H1 (cell line): ENCODE measurements at regions not wholly inside any gene's neighbourhood (a gene's known extent, or its start where the extent isn't known, plus 50 kb on each side); places are given as distances from the start of the nearest gene placed in this dataset.

Source experiments
- CTCF ChIA-PET: fragments of 300-600 bp; sonication (Branson Sonifier 250); formaldehyde crosslinking; loops from one replicate; lab custom pipeline; 2021; ENCODE audit not compliant: partially characterized antibody; lab: Charles Lee
- POLR2A ChIA-PET: fragments of 300-600 bp; sonication (Branson Sonifier 250); formaldehyde crosslinking; loops from one replicate; lab custom pipeline; 2021; ENCODE audit warnings: inconsistent platforms; ENCODE audit not compliant: partially characterized antibody; lab: Charles Lee
- DNase-seq, 2 experiments: peaks; one replicate each; pipeline versions ENCODE4 v3.0.0 to v3.0.0-alpha.2; 2010 to 2022; ENCODE audit warnings: low spot score in 2 of 2, low read depth in 1 of 2, mixed read lengths in 1 of 2
- FAIRE-seq: peaks from 2 replicates; lab custom pipeline; 2011; peaks lifted over from hg19 to GRCh38; lab: Jason Lieb, UNC
- H2AFZ ChIP-seq: 2 replicates; pipeline ENCODE4 v1.8.1; 2012; ENCODE audit warnings: low read length, inconsistent platforms
- H2AK5ac ChIP-seq: 2 replicates; pipeline ENCODE4 v1.6.1; 2013; ENCODE audit warnings: low read depth, low read length
- H2BK120ac ChIP-seq: replicated peaks from 2 replicates; pipeline ENCODE3; 2013; ENCODE audit warnings: low read depth, low read length, inconsistent platforms
- H2BK12ac ChIP-seq: 2 replicates; pipeline ENCODE4 v1.6.1; 2013; ENCODE audit warnings: low read depth, low read length
- H2BK15ac ChIP-seq: 2 replicates; pipeline ENCODE4 v1.6.1; 2013; ENCODE audit warnings: low read length
- H2BK20ac ChIP-seq: 2 replicates; pipeline ENCODE4 v1.6.1; 2013; ENCODE audit warnings: low read length
- H2BK5ac ChIP-seq: 2 replicates; pipeline ENCODE4 v1.6.1; 2013; ENCODE audit warnings: low read depth, low read length
- H3K14ac ChIP-seq: 2 replicates; pipeline ENCODE4 v1.6.1; 2013; ENCODE audit warnings: inconsistent platforms; ENCODE audit not compliant: insufficient read length
- H3K18ac ChIP-seq: 2 replicates; pipeline ENCODE4 v1.6.1; 2013; ENCODE audit warnings: low read length; ENCODE audit errors: extremely low read depth
- H3K23ac ChIP-seq: 2 replicates; pipeline ENCODE4 v1.6.1; 2013; ENCODE audit warnings: inconsistent platforms; ENCODE audit not compliant: insufficient read length
- H3K23me2 ChIP-seq: 2 replicates; pipeline ENCODE4 v1.6.1; 2013; ENCODE audit warnings: low read depth, low read length
- H3K27ac ChIP-seq: 2 replicates; pipeline ENCODE4 v1.6.1; 2011; ENCODE audit warnings: low read depth, low read length, inconsistent platforms
- H3K27me3 ChIP-seq, 4 experiments: replicated peaks in 1 of 4; 1 replicate in 1 of 4; 2 replicates in 3 of 4; pipeline versions ENCODE4 v1.6.1 to v1.8.1; 2011 to 2013; ENCODE audit warnings: low read length in 3 of 4, mild to moderate bottlenecking in 3 of 4, inconsistent platforms in 2 of 4, mixed read lengths in 2 of 4, moderate library complexity in 1 of 4; ENCODE audit not compliant: control insufficient read depth in 3 of 4, insufficient read depth in 3 of 4; ENCODE audit errors: extremely low read depth in 1 of 4
- H3K36me3 ChIP-seq, 4 experiments: 2 replicates each; pipeline versions ENCODE4 v1.6.1 to v1.8.1; 2011 to 2013; ENCODE audit warnings: mild to moderate bottlenecking in 4 of 4, low read length in 3 of 4, moderate library complexity in 2 of 4, control low read depth in 1 of 4, inconsistent platforms in 1 of 4; ENCODE audit not compliant: insufficient read depth in 4 of 4, control insufficient read depth in 2 of 4
- H3K4ac ChIP-seq: replicated peaks from 2 replicates; pipeline ENCODE3; 2013; ENCODE audit warnings: low read length, low read depth, mixed read lengths, inconsistent platforms; ENCODE audit not compliant: insufficient read length
- H3K4me1 ChIP-seq, 4 experiments: replicated peaks in 1 of 4; 1 replicate in 1 of 4; 2 replicates in 3 of 4; pipeline versions ENCODE4 v1.6.1 to v1.8.1; 2011 to 2013; ENCODE audit warnings: low read length in 3 of 4, inconsistent platforms in 2 of 4, mixed read lengths in 1 of 4; ENCODE audit not compliant: insufficient read depth in 4 of 4, control insufficient read depth in 3 of 4
- H3K4me2 ChIP-seq, 2 experiments: 2 replicates each; pipeline versions ENCODE4 v1.6.1 to v1.8.1; 2011 to 2013; ENCODE audit warnings: low read depth in 2 of 2, low read length in 2 of 2, control low read depth in 1 of 2, inconsistent platforms in 1 of 2, mild to moderate bottlenecking in 1 of 2; ENCODE audit not compliant: insufficient read depth in 1 of 2
- H3K4me3 ChIP-seq, 4 experiments: fragments of 200-600, 300-600 bp in 1 of 4; sonication (generic), shearing (Covaris generic), sonication (Bioruptor Twin) in 1 of 4; 2 replicates each; pipeline versions ENCODE4 v1.5.1 to v1.8.1; 2011 to 2016; ENCODE audit warnings: low read length in 4 of 4, low read depth in 3 of 4, control low read depth in 2 of 4, inconsistent platforms in 2 of 4, mild to moderate bottlenecking in 2 of 4, mixed read lengths in 1 of 4, moderate library complexity in 1 of 4; ENCODE audit not compliant: insufficient read depth in 2 of 4; ENCODE audit errors: extremely low read depth in 1 of 4
- H3K56ac ChIP-seq: replicated peaks from 2 replicates; pipeline ENCODE3; 2013; ENCODE audit warnings: low read depth, mild to moderate bottlenecking, mixed read lengths, low read length, inconsistent platforms; ENCODE audit not compliant: insufficient read length
- H3K79me1 ChIP-seq: 2 replicates; pipeline ENCODE4 v1.6.1; 2013; ENCODE audit warnings: low read depth, low read length, control low read depth
- H3K79me2 ChIP-seq, 2 experiments: 2 replicates each; pipeline versions ENCODE4 v1.6.1 to v1.8.1; 2012 to 2013; ENCODE audit warnings: low read length in 2 of 2, mild to moderate bottlenecking in 2 of 2, inconsistent platforms in 1 of 2; ENCODE audit not compliant: insufficient read depth in 2 of 2, control insufficient read depth in 1 of 2
- H3K9ac ChIP-seq, 4 experiments: replicated peaks in 1 of 4; 1 replicate in 1 of 4; 2 replicates in 3 of 4; pipeline versions ENCODE4 v1.6.1 to v1.8.1; 2011 to 2013; ENCODE audit warnings: low read depth in 3 of 4, low read length in 3 of 4, control low read depth in 2 of 4, mild to moderate bottlenecking in 2 of 4, moderate library complexity in 2 of 4, inconsistent platforms in 1 of 4; ENCODE audit errors: extremely low read depth in 1 of 4
- H3K9me3 ChIP-seq, 2 experiments: 2 replicates each; pipeline versions ENCODE4 v1.6.1 to v1.8.1; 2012 to 2013; ENCODE audit warnings: mild to moderate bottlenecking in 2 of 2, moderate library complexity in 2 of 2, control low read depth in 1 of 2, inconsistent platforms in 1 of 2, low read depth in 1 of 2, low read length in 1 of 2, mixed read lengths in 1 of 2; ENCODE audit not compliant: insufficient read depth in 2 of 2
- H4K20me1 ChIP-seq, 2 experiments: replicated peaks in 1 of 2; 2 replicates each; pipeline versions ENCODE3 to v1.8.1; 2011 to 2013; ENCODE audit warnings: inconsistent platforms in 2 of 2, low read length in 2 of 2, mild to moderate bottlenecking in 1 of 2; ENCODE audit not compliant: insufficient read depth in 2 of 2, control insufficient read depth in 1 of 2
- H4K5ac ChIP-seq: 2 replicates; pipeline ENCODE4 v1.6.1; 2013; ENCODE audit warnings: low read length, low read depth, mixed read lengths, inconsistent platforms; ENCODE audit not compliant: insufficient read length
- H4K8ac ChIP-seq: 2 replicates; pipeline ENCODE4 v1.8.0; 2013; ENCODE audit warnings: mild to moderate bottlenecking, moderate library complexity, low read length, inconsistent platforms; ENCODE audit not compliant: insufficient read depth; ENCODE audit errors: extremely low read depth
- H4K91ac ChIP-seq: replicated peaks from 2 replicates; pipeline ENCODE3; 2013; ENCODE audit warnings: low read length, mixed read lengths, inconsistent platforms; ENCODE audit not compliant: insufficient read length
- BACH1 ChIP-seq: IDR thresholded peaks from 2 replicates; pipeline ENCODE4 v1.6.1; 2012; ENCODE audit warnings: low read length, improper control_type of control experiment
- CHD1 ChIP-seq: IDR thresholded peaks from 2 replicates; pipeline ENCODE4 v1.6.1; 2012; ENCODE audit warnings: low read depth, low read length, improper control_type of control experiment
- HDAC6 ChIP-seq: IDR thresholded peaks from one replicate; pipeline ENCODE4 v1.7.1; 2012; ENCODE audit warnings: low read depth, mild to moderate bottlenecking, inconsistent platforms, low read length, moderate library complexity
- NANOG ChIP-seq: IDR thresholded peaks from 2 replicates; pipeline ENCODE4 v1.6.1; 2011; ENCODE audit warnings: low read length, low read depth, mild to moderate bottlenecking, inconsistent platforms; ENCODE audit not compliant: insufficient read depth, poor library complexity, severe bottlenecking
- NRF1 ChIP-seq: IDR thresholded peaks from 2 replicates; pipeline ENCODE4 v1.6.1; 2011; ENCODE audit warnings: mild to moderate bottlenecking, low read depth, low read length, improper control_type of control experiment
- POLR2A ChIP-seq, 2 experiments: IDR thresholded peaks; 1 replicate in 1 of 2; 2 replicates in 1 of 2; pipeline ENCODE4 v1.6.1; 2011; ENCODE audit warnings: low read depth in 2 of 2, low read length in 2 of 2, mild to moderate bottlenecking in 2 of 2; ENCODE audit errors: control extremely low read depth in 1 of 2
- SP1 ChIP-seq: IDR thresholded peaks from 2 replicates; pipeline ENCODE4 v1.6.1; 2011; ENCODE audit warnings: low read depth, low read length
- SRF ChIP-seq: IDR thresholded peaks from 2 replicates; pipeline ENCODE4 v1.6.1; 2011; ENCODE audit warnings: mild to moderate bottlenecking, low read depth, low read length, moderate library complexity
- TCF12 ChIP-seq: IDR thresholded peaks from 2 replicates; pipeline ENCODE4 v1.6.1; 2011; ENCODE audit warnings: low read depth, mild to moderate bottlenecking, low read length
- WGBS, 2 experiments: shearing (Covaris generic) in 1 of 2; methylation state at CpG; one replicate each; pipeline versions ENCODE4 v1.1.6 to v1.1.7; 2013 to 2015; ENCODE audit warnings: low lambda C conversion rate in 2 of 2, mixed read lengths in 2 of 2, inconsistent platforms in 1 of 2, low coverage in 1 of 2, missing lambda C conversion rate in 1 of 2; ENCODE audit not compliant: insufficient replicate concordance in 2 of 2, insufficient coverage in 1 of 2, insufficient read length in 1 of 2; ENCODE audit errors: extremely low coverage in 1 of 2, missing lambda C conversion rate in 1 of 2; 5-methylcytosine and 5-hydroxymethylcytosine counted together
- TF ChIP-seq, protein P1 (sequence below): IDR thresholded peaks from 2 replicates; pipeline ENCODE4 v1.6.1; 2011; ENCODE audit warnings: low read length, improper control_type of control experiment
- TF ChIP-seq, protein P2 (sequence below), 3 experiments: IDR thresholded peaks; 1 replicate in 2 of 3; 2 replicates in 1 of 3; pipeline versions ENCODE4 v1.5.1 to v1.6.1; 2011; ENCODE audit warnings: low read length in 3 of 3, mild to moderate bottlenecking in 3 of 3, inconsistent platforms in 2 of 3, low read depth in 1 of 3, moderate library complexity in 1 of 3; ENCODE audit not compliant: insufficient read depth in 1 of 3; ENCODE audit errors: control extremely low read depth in 1 of 3

DNA sequence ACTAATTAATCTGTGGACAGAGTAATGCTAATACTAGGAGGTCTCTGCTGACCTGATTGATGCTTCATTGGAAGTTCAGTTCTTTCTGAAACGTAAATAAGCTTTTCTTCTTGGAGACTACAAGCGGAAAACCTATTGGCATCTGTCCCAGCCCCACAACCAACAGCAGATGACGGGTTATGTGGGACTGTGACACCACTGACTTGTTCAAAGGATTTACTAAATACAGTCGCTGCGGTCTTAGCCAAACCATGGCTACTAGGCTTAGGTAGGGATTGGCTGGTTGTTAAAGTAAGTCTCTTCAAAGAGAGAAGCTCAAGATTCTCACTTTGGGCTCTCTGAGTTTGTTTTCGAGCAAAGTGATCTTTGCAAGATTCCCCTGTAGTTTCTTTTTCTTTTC lies 68.3 kb downstream of the HYCC1 start:
- Histone ChIP-seq H2BK120ac (no peak overlapping the region), H3K23me2 (no peaks in the 10 kb centered on the region), H4K20me1 (no peaks in the 10 kb centered on the region), H2AFZ (no peak overlapping the region), H3K9ac (no peak overlapping the region), H4K91ac (no peak overlapping the region), H3K23ac (no peak overlapping the region), H2BK20ac (no peak overlapping the region), H3K4me1 (peaks cover 0 to 8% (median 2%) of the 10 kb centered on the region in 4 experiments; a peak in 3 of 7 replicates), H3K56ac (no peak overlapping the region), H2AK5ac (no peak overlapping the region), H3K4ac (no peak overlapping the region), H3K4me3 (no peak overlapping the region), H3K4me2 (no peak overlapping the region), H3K36me3 (peaks cover 0 to 9% (median 0%) of the 10 kb centered on the region in 4 experiments; a peak in 2 of 8 replicates), H3K14ac (no peak overlapping the region), H3K18ac (no peak overlapping the region), H4K5ac (no peak overlapping the region), H4K8ac (no peak overlapping the region), H3K27ac (no peak overlapping the region), H2BK5ac (no peak overlapping the region), H3K79me1 (no peaks in the 10 kb centered on the region; the same call in 1 of the 2 replicates), H3K27me3 (no peaks in the 10 kb centered on the region), H2BK12ac (no peak overlapping the region), H3K9me3 (no peaks in the 10 kb centered on the region), H2BK15ac (no peak overlapping the region), H3K79me2 (no peaks in the 10 kb centered on the region)
- ChIA-PET CTCF (no interaction called here), POLR2A (no interaction called here)
- 88% methylated on average over 6 of the region's 6 CpGs; no CpG with 5 or more reads in 1 of the 2 experiments for WGBS, 2 experiments
- FAIRE-seq (no peak), DNase-seq (no peak)
- TF ChIP-seq, protein P1, sequence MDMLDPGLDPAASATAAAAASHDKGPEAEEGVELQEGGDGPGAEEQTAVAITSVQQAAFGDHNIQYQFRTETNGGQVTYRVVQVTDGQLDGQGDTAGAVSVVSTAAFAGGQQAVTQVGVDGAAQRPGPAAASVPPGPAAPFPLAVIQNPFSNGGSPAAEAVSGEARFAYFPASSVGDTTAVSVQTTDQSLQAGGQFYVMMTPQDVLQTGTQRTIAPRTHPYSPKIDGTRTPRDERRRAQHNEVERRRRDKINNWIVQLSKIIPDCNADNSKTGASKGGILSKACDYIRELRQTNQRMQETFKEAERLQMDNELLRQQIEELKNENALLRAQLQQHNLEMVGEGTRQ: no peak
- TF ChIP-seq CHD1 (no peak), BACH1 (no peak), NRF1 (no peak), POLR2A (IDR thresholded peaks at IDR 0.05; ENCODE audit: control extremely low read depth in 1 of 2, low read depth in 2 of 2, low read length in 2 of 2) (no peak), NANOG (no peak), TCF12 (no peak), SRF (no peak), HDAC6 (no peak), SP1 (no peak)
- TF ChIP-seq, protein P2, sequence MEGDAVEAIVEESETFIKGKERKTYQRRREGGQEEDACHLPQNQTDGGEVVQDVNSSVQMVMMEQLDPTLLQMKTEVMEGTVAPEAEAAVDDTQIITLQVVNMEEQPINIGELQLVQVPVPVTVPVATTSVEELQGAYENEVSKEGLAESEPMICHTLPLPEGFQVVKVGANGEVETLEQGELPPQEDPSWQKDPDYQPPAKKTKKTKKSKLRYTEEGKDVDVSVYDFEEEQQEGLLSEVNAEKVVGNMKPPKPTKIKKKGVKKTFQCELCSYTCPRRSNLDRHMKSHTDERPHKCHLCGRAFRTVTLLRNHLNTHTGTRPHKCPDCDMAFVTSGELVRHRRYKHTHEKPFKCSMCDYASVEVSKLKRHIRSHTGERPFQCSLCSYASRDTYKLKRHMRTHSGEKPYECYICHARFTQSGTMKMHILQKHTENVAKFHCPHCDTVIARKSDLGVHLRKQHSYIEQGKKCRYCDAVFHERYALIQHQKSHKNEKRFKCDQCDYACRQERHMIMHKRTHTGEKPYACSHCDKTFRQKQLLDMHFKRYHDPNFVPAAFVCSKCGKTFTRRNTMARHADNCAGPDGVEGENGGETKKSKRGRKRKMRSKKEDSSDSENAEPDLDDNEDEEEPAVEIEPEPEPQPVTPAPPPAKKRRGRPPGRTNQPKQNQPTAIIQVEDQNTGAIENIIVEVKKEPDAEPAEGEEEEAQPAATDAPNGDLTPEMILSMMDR (IDR thresholded peaks at IDR 0.05; ENCODE audit: control extremely low read depth in 1 of 3, insufficient read depth in 1 of 3, low read depth in 1 of 3, low read length in 3 of 3): no peak
